ENCODE measurements at regions not wholly inside any gene's neighbourhood (a gene's known extent, or its start where the extent isn't known, plus 50 kb on each side); places are given as distances from the start of the nearest gene placed in this dataset.

DNA sequence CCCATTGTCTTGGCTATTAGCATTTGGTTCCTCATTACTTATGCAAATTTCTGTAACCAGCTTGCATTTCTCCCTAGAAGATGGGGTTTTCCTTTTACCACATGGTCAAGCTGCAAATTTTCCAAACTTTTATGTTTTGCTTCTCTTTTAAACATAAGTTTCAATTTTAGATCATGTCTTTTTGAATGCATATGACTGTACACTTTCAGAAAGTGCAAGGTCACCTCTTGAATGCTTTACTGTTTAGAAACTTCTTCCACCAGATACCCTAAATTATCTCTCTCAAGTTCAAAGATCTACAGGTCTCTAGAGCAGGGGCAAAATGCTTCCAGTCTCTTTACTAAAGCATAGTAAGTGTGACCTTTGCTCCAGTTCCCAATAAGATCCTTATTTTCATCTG lies 837.6 kb upstream of the NXPH2 start:
- TF ChIP-seq CTCF (IDR thresholded peaks at IDR 0.05; ENCODE audit: low read depth, low read length), result no peak
- TF ChIP-seq MYC (IDR thresholded peaks at IDR 0.05; ENCODE audit: low read depth, low read length), result no peak
- TF ChIP-seq POLR2A (IDR thresholded peaks at IDR 0.05; ENCODE audit: extremely low read depth, insufficient read length), result no peak

Data from NB4 (cell line).